IgD-negative memory B cell (primary cell): ENCODE measurements at regions not wholly inside any gene's neighbourhood (a gene's known extent, or its start where the extent isn't known, plus 50 kb on each side); places are given as distances from the start of the nearest gene placed in this dataset.

ENCODE experiments used
- H3K27ac Mint-ChIP-seq, 3 donors: one replicate each; pipeline ENCODE4 v1.8.0; 2020 to 2022; ENCODE audit warnings: mild to moderate bottlenecking in 3 of 3, mixed read lengths in 3 of 3, moderate library complexity in 1 of 3
- H3K27me3 Mint-ChIP-seq: one replicate; pipeline ENCODE4 v1.8.0; 2021; ENCODE audit warnings: mixed read lengths
- H3K36me3 Mint-ChIP-seq: one replicate; pipeline ENCODE4 v1.8.0; 2020; ENCODE audit warnings: mild to moderate bottlenecking, mixed read lengths
- H3K4me1 Mint-ChIP-seq, 3 donors: one replicate each; pipeline ENCODE4 v1.8.0; 2020 to 2022; ENCODE audit warnings: mixed read lengths in 3 of 3, mild to moderate bottlenecking in 1 of 3
- H3K4me3 Mint-ChIP-seq, 4 donors: one replicate each; pipeline ENCODE4 v1.8.0; 2020 to 2022; ENCODE audit warnings: mild to moderate bottlenecking in 4 of 4, mixed read lengths in 4 of 4, moderate library complexity in 3 of 4
- H3K9me3 Mint-ChIP-seq, 3 donors: one replicate each; pipeline ENCODE4 v1.8.0; 2020 to 2021; ENCODE audit warnings: mixed read lengths in 3 of 3, mild to moderate bottlenecking in 1 of 3

DNA sequence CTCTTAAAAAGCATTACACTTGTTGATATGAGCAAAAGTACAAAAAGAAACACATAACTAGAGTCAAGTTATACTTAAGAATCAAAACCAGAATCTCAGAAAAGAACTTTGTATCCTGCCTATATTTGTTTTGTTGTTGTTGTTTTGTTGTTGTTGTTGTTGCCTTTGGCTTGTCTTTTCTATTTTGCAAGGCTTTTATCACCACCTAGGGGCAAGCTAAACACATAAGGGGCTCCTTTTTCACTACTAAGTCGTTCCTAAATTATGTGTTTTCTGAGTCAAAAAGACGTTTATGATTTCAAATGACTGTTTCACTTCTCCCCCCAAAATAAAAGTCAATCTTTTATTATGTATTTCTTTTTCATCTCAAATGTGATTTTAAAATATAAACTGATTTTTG is 250.2 kb downstream of the RBM26 start:
- H3K4me1 Mint-ChIP-seq: peaks cover 0 to 4% (median 1%) of the 10 kb centered on the region in 3 donors
- peaks cover 4% of the 10 kb centered on the region for H3K27me3 Mint-ChIP-seq
- H3K36me3 Mint-ChIP-seq: no peaks in the 10 kb centered on the region
- no peak overlapping the region for H3K4me3 Mint-ChIP-seq
- H3K9me3 Mint-ChIP-seq: peaks cover 0 to 1% (median 0%) of the 10 kb centered on the region in 3 donors
- H3K27ac Mint-ChIP-seq: no peak overlapping the region

DNA sequence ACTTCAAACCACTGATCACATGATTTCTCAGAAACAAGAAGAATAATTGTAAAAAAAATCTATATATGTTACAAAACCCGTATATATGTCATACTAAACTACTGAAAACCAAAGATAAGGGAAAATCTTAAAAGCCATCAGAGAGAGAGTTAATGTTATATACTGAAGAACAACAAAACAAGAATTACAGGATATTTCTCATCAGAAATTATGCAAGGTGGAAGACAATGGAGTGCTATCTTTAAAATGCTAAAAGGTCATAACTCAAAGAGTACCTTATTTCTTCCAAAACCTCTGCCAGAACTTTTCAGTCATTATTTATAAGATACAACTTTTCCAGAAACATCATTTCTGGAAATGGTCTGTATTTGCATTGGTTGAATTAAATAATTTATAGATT is 256.8 kb downstream of the RBM26 start:
- Mint-ChIP-seq H3K27me3 (peaks cover 2% of the 10 kb centered on the region), H3K27ac (no peak overlapping the region), H3K9me3 (peaks cover 0 to 2% (median 0%) of the 10 kb centered on the region in 3 donors)

DNA sequence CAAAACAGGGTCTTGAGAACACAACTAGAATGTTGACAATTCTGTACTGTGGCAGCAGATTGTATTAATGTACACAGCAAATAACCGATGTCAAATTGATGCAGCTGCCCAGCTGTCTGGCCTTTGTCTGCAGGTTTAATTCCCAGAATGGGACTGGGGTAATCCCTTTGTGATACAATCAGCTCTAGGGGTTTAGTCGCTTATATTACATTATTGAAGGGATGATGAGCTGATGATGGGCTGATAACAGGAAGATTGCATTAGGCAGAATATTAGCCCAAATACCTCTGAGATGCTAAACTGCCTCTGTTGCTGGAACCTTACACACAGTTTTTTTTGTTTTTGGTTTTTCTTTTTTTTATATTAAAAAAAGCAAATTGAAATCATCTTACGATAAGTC is 265.0 kb downstream of the RBM26 start:
- H3K27ac Mint-ChIP-seq: no peak overlapping the region
- no peaks in the 10 kb centered on the region for H3K9me3 Mint-ChIP-seq
- no peaks in the 10 kb centered on the region for H3K27me3 Mint-ChIP-seq

More for the DNA sequence above, 256.8 kb downstream of the RBM26 start:
- no peaks in the 10 kb centered on the region for H3K4me1 Mint-ChIP-seq
- H3K36me3 Mint-ChIP-seq: peaks cover 2% of the 10 kb centered on the region
- no peak overlapping the region for H3K4me3 Mint-ChIP-seq

DNA sequence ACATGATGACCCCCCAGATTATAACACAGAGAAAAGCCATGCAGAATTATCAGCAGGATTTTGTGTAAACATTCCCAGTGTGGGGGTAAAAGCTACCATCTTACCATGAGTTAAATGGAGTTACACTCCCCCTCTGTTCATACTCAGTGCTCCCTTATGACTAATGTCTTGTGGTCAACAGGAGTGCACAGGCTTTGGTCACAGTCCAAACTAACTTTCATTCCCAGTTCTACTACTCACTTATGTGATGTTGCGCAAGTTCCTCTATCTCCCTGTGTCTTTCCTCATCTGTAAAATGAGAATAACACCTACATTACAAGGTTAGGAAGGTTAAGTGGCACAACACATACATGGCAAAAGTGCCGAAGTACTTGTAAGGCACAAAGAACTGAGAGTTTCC is 277.9 kb downstream of the RBM26 start:
- no peak overlapping the region for H3K4me3 Mint-ChIP-seq
- peaks cover 4 to 7% (median 4%) of the 10 kb centered on the region in 3 donors for H3K9me3 Mint-ChIP-seq
- no peak overlapping the region for H3K27ac Mint-ChIP-seq
- peaks cover 0 to 3% (median 3%) of the 10 kb centered on the region in 3 donors for H3K4me1 Mint-ChIP-seq
- no peaks in the 10 kb centered on the region for H3K36me3 Mint-ChIP-seq
- H3K27me3 Mint-ChIP-seq: peaks cover 3% of the 10 kb centered on the region

More for the DNA sequence above, 265.0 kb downstream of the RBM26 start:
- Mint-ChIP-seq H3K36me3 (no peaks in the 10 kb centered on the region), H3K4me1 (peaks cover 0 to 2% (median 2%) of the 10 kb centered on the region in 3 donors), H3K4me3 (no peak overlapping the region)

DNA sequence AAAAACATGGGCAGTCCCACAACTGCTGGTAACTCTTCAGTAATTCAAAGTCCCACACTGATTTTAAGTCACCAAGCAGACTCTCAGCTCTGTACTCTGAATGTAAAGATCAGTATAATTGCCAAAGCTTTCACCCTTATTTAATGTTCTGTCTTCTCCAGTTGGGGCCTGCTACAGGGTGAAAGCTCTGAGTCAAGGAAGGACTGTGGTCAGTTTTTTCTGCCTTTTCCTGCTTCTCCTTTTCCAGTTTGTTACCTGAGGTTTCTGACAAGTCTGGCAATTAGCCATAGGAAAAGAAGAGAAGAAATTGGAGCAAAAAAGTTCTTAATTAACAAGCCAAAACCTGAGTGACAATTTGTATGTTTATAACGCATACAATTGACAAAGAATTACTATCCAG is 279.3 kb downstream of the RBM26 start:
- H3K4me3 Mint-ChIP-seq: no peak overlapping the region
- H3K9me3 Mint-ChIP-seq: peaks cover 4 to 7% (median 4%) of the 10 kb centered on the region in 3 donors
- peaks cover 0 to 3% (median 3%) of the 10 kb centered on the region in 3 donors for H3K4me1 Mint-ChIP-seq
- H3K27me3 Mint-ChIP-seq: no peaks in the 10 kb centered on the region
- no peaks in the 10 kb centered on the region for H3K36me3 Mint-ChIP-seq
- H3K27ac Mint-ChIP-seq: no peak overlapping the region

DNA sequence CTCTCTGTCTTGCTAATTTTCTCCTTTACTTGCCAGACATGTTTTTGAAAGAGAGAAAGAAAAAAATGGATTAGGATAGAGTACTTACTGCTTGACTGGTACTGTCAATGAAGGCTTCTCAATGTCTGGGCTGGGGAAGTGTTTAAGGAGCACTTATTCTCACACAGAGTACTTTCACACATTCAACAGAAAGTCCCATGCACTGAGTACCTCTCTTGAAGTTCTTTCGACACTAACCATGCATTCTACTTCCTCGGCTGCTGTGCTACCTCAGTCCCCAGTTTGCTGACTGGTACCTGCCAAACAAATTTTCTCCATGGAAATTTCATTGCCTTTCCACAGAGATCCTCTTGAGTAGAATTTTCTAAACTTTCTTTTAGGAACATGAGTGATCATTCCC is 281.9 kb downstream of the RBM26 start:
- Mint-ChIP-seq H3K36me3 (no peaks in the 10 kb centered on the region), H3K27me3 (no peaks in the 10 kb centered on the region), H3K4me1 (peaks cover 0 to 3% (median 3%) of the 10 kb centered on the region in 3 donors), H3K9me3 (peaks cover 4 to 7% (median 4%) of the 10 kb centered on the region in 3 donors), H3K4me3 (no peak overlapping the region), H3K27ac (no peak overlapping the region)

DNA sequence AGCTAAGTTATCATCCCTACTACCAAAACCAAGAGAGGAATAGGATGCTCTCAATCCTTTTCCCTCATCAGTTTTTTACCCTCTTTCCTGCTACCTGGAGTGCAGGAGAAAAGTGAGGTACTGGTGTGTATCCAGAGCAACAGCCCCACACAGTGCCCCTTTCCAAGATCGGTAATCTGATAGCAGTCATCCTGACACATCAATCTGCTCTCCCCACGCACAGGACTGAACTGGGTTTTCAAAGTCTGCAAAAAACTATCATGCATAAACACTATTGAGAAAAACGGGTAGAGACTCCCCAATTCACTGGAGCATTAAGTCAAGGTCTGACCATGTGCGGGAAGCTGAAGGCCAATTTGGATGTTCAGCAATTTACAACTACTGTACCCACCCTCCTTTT is 284.8 kb downstream of the RBM26 start:
- Mint-ChIP-seq H3K27ac (no peak overlapping the region), H3K9me3 (peaks cover 0 to 3% (median 0%) of the 10 kb centered on the region in 3 donors), H3K36me3 (no peaks in the 10 kb centered on the region), H3K27me3 (no peaks in the 10 kb centered on the region), H3K4me3 (no peak overlapping the region), H3K4me1 (peaks cover 0 to 3% (median 3%) of the 10 kb centered on the region in 3 donors)

DNA sequence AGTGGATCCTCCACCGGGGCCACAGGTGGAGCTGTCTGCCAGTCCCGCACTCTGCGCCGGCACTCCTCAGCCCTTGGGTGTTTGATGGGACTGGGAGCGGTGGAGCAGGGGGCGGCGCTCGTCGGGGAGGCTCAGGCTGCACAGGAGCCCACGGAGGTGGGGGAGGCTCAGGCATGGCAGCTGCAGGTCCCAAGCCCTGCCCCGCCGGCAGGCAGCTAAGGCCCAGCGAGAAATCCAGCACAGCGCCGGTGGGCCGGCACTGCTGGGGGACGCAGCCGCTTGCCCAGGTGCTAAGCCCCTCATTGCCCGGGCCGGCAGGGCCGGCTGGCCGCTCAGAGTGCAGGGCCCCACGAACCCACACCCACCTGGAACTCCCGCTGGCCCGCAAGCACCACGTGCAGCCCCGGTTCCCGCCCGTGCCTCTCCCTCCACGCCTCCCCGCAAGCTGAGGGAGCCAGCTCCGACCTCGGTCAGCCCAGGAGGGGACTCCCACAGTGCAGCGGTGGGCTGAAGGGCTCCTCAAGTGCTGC is 286.4 kb downstream of the RBM26 start:
- Mint-ChIP-seq H3K4me3 (no peak overlapping the region), H3K9me3 (peaks cover 0 to 3% (median 2%) of the 10 kb centered on the region in 3 donors), H3K27ac (no peak overlapping the region), H3K27me3 (no peaks in the 10 kb centered on the region), H3K36me3 (no peaks in the 10 kb centered on the region), H3K4me1 (peaks cover 0 to 3% (median 3%) of the 10 kb centered on the region in 3 donors)

GRCh38 chr13:79112016-79112415 is 294.0 kb downstream of the RBM26 start:
- Mint-ChIP-seq H3K9me3 (peaks cover 0 to 4% (median 0%) of the 10 kb centered on the region in 3 donors), H3K4me1 (no peaks in the 10 kb centered on the region)

GRCh38 chr13:79108914-79109643 is 297.0 kb downstream of the RBM26 start:
- Mint-ChIP-seq H3K4me1 (no peaks in the 10 kb centered on the region), H3K9me3 (peaks cover 0 to under 1% (median 0%) of the 10 kb centered on the region in 3 donors), H3K4me3 (no peak overlapping the region), H3K36me3 (peaks cover 4% of the 10 kb centered on the region), H3K27me3 (no peaks in the 10 kb centered on the region), H3K27ac (no peak overlapping the region)

More at GRCh38 chr13:79112016-79112415, 294.0 kb downstream of the RBM26 start:
- Mint-ChIP-seq H3K27me3 (no peaks in the 10 kb centered on the region), H3K36me3 (no peaks in the 10 kb centered on the region), H3K4me3 (no peak overlapping the region), H3K27ac (no peak overlapping the region)

GRCh38 chr13:79098596-79098995 is 307.5 kb downstream of the RBM26 start:
- Mint-ChIP-seq H3K9me3 (peaks cover 0 to 2% (median 0%) of the 10 kb centered on the region in 3 donors), H3K27ac (no peak overlapping the region), H3K36me3 (no peaks in the 10 kb centered on the region), H3K4me1 (peaks cover 0 to 4% (median 0%) of the 10 kb centered on the region in 3 donors), H3K27me3 (peaks cover 3% of the 10 kb centered on the region), H3K4me3 (no peak overlapping the region)

DNA sequence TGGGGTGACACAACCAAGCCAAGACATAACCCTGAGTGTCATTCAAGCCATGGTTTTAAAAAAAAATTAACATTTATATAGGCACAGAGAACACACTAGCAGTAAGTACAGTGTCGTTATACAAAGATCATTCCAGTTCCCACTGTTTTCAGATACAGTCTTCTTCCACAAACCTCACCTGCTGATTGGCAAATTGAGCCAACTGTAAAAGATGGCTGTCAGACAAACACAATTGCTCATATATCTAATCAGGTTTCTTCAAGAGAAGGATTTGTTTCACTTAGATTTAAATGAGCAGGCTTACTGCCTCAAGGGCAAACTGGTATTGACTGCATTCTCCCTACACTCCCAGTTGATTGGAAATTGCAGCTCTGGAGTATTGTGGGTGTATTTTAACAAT is 308.9 kb downstream of the RBM26 start:
- Mint-ChIP-seq H3K4me1 (peaks cover 0 to 4% (median 0%) of the 10 kb centered on the region in 3 donors), H3K27me3 (peaks cover 3% of the 10 kb centered on the region), H3K27ac (no peak overlapping the region), H3K4me3 (no peak overlapping the region), H3K36me3 (no peaks in the 10 kb centered on the region), H3K9me3 (peaks cover 0 to 2% (median 0%) of the 10 kb centered on the region in 3 donors)

GRCh38 chr13:79096099-79096498 is 310.0 kb downstream of the RBM26 start:
- Mint-ChIP-seq H3K27me3 (peaks cover 6% of the 10 kb centered on the region), H3K36me3 (no peaks in the 10 kb centered on the region), H3K27ac (no peak overlapping the region), H3K4me1 (peaks cover 0 to 4% (median 0%) of the 10 kb centered on the region in 3 donors), H3K4me3 (no peak overlapping the region), H3K9me3 (no peaks in the 10 kb centered on the region)

DNA sequence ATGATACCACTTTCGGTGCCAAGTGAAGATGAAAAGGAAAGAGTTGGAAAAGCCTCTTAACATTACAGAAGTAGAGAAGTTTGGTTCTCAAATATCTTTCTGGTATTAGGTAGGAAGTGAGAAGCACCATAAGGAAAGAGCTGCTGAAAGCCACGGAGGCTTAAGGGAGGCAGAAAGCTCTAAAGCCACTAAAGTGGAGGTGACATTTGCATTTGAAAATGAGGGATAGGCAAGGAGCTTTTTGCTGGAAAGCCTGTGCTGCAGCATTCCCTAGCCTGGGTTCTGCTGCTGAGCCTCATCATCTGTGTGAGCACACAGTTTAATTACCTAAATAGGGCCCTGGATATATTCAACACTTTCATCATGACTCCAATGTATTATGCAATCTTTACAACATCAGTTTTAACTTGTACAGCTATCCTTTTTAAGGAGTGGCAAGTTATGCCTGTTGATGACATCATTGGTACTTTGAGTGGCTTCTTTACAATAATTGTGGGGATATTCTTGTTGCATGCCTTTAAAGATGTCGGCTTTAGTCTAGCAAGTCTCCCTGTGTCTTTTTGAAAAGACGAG is 315.4 kb downstream of the RBM26 start:
- Mint-ChIP-seq H3K9me3 (no peaks in the 10 kb centered on the region), H3K4me3 (no peak overlapping the region), H3K4me1 (peaks cover 0 to 5% (median 4%) of the 10 kb centered on the region in 3 donors), H3K36me3 (no peaks in the 10 kb centered on the region), H3K27me3 (peaks cover 10% of the 10 kb centered on the region), H3K27ac (no peak overlapping the region)

DNA sequence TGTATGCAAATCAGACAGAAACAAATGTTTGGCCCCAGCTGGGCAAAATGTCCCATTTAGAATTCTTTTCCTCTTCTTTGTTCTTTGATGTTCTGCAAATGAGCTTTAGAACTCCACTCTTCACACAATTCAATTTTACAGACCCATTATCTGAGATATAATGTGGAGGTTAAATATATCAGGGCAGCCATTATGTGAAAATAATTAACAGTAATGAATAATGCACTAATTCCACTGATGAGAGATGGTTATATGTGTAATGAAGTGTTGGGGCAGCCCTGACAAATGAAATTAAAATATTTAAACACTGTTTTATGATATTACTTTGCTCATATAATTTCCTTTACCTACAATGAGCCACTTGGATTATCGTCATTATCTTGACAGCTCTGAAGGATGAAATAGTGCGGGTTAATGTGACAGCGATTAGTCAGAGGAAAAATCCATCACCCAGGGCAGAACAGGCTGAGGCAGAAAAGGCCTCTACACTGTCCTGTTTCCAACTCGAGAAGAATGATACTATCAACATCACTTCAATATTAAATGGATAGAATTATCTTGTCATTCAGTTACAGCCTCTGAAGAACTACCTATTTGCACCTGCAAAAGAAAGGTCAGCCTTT is 321.1 kb downstream of the RBM26 start:
- Mint-ChIP-seq H3K27ac (no peak overlapping the region), H3K36me3 (peaks cover 2% of the 10 kb centered on the region), H3K4me1 (peaks cover 0 to 13% (median 4%) of the 10 kb centered on the region in 3 donors), H3K4me3 (no peak overlapping the region), H3K9me3 (no peaks in the 10 kb centered on the region), H3K27me3 (peaks cover 3% of the 10 kb centered on the region)
